GM23338 (cell line): ENCODE measurements at regions not wholly inside any gene's neighbourhood (a gene's known extent, or its start where the extent isn't known, plus 50 kb on each side); places are given as distances from the start of the nearest gene placed in this dataset.

Experiments used
- ATAC-seq: fragments of 200-7000 bp; cut with Tn5 transposase; 3 replicates; pipeline ENCODE4 v1.9.1; 2020
- DNase-seq: peaks from one replicate; pipeline ENCODE4 v3.0.0-alpha.2; 2015; ENCODE audit warnings: low spot score
- H2AFZ ChIP-seq: fragments of 200-600 bp; sonication (generic); 2 replicates; pipeline ENCODE4 v1.8.0; 2016; ENCODE audit warnings: antibody characterized with exemption, mild to moderate bottlenecking, moderate library complexity
- H3F3A ChIP-seq: fragments of 200-600 bp; sonication (generic); replicated peaks from 2 replicates; pipeline ENCODE4 v1.8.0; 2017; ENCODE audit warnings: antibody characterized with exemption, mixed run types, low read depth
- H3K27ac ChIP-seq: fragments of 200-600 bp; sonication (generic); 2 replicates; pipeline ENCODE4 v1.6.1; 2016; ENCODE audit warnings: low read depth
- H3K27me3 ChIP-seq: fragments of 200-600 bp; sonication (generic); 2 replicates; pipeline ENCODE4 v1.8.0; 2016; ENCODE audit warnings: mild to moderate bottlenecking, mixed run types, moderate library complexity; ENCODE audit not compliant: insufficient read depth
- H3K36me3 ChIP-seq: fragments of 200-600 bp; sonication (generic); 2 replicates; pipeline ENCODE4 v1.8.0; 2016; ENCODE audit warnings: mild to moderate bottlenecking; ENCODE audit not compliant: insufficient read depth
- H3K4me1 ChIP-seq: fragments of 200-600 bp; sonication (generic); 2 replicates; pipeline ENCODE4 v1.8.0; 2016; ENCODE audit warnings: mild to moderate bottlenecking, moderate library complexity; ENCODE audit not compliant: insufficient read depth
- H3K4me2 ChIP-seq: fragments of 200-600 bp; sonication (generic); 2 replicates; pipeline ENCODE4 v1.7.1; 2017; ENCODE audit warnings: mixed run types
- H3K4me3 ChIP-seq: fragments of 200-600 bp; sonication (generic); 2 replicates; pipeline ENCODE4 v1.6.1; 2016; ENCODE audit warnings: mixed run types
- H3K79me2 ChIP-seq: fragments of 200-600 bp; sonication (generic); replicated peaks from 2 replicates; pipeline ENCODE4 v1.8.0; 2017; ENCODE audit warnings: mild to moderate bottlenecking; ENCODE audit not compliant: insufficient read depth
- H3K9me2 ChIP-seq: fragments of 200-600 bp; sonication (generic); 2 replicates; pipeline ENCODE4 v1.8.0; 2017; ENCODE audit not compliant: insufficient read depth
- H4K20me1 ChIP-seq: fragments of 200-600 bp; sonication (generic); replicated peaks from 2 replicates; pipeline ENCODE4 v1.8.0; 2017; ENCODE audit warnings: mild to moderate bottlenecking; ENCODE audit not compliant: insufficient read depth
- H3K27ac Mint-ChIP-seq: 2 replicates; pipeline ENCODE4 v1.8.0; 2020; ENCODE audit warnings: inconsistent platforms, mild to moderate bottlenecking, moderate library complexity, mixed read lengths
- H3K27me3 Mint-ChIP-seq: 3 replicates; pipeline ENCODE4 v1.8.0; 2022; ENCODE audit warnings: low read depth, mild to moderate bottlenecking, moderate library complexity, mixed read lengths, inconsistent platforms; ENCODE audit not compliant: insufficient read depth, poor library complexity
- H3K36me3 Mint-ChIP-seq: 3 replicates; pipeline ENCODE4 v1.8.0; 2021; ENCODE audit warnings: low read depth, mild to moderate bottlenecking, inconsistent platforms, moderate library complexity, mixed read lengths
- H3K4me1 Mint-ChIP-seq: 3 replicates; pipeline ENCODE4 v1.8.0; 2020; ENCODE audit warnings: mild to moderate bottlenecking, inconsistent platforms, mixed read lengths
- H3K4me3 Mint-ChIP-seq: 3 replicates; pipeline ENCODE4 v1.8.0; 2021; ENCODE audit warnings: moderate library complexity, mild to moderate bottlenecking, inconsistent platforms, mixed read lengths
- H3K9me3 Mint-ChIP-seq: 3 replicates; pipeline ENCODE4 v1.8.0; 2020; ENCODE audit warnings: moderate library complexity, mild to moderate bottlenecking, inconsistent platforms, mixed read lengths
- CREB1 ChIP-seq: fragments of 250-450 bp; sonication (Bioruptor Pico); IDR thresholded peaks from 2 replicates; pipeline ENCODE4 v1.5.0; 2020; ENCODE audit warnings: low read depth, mild to moderate bottlenecking, moderate library complexity
- EZH2 ChIP-seq: fragments of 200-600 bp; sonication (generic); IDR thresholded peaks from one replicate; pipeline ENCODE4 v1.8.0; 2017; ENCODE audit warnings: antibody characterized with exemption, mild to moderate bottlenecking, low read depth; ENCODE audit not compliant: unreplicated experiment
- EZH2phosphoT487 ChIP-seq: fragments of 200-600 bp; sonication (generic); IDR thresholded peaks from one replicate; pipeline ENCODE4 v1.8.1; 2018; ENCODE audit warnings: antibody characterized with exemption; ENCODE audit not compliant: unreplicated experiment
- JUNB ChIP-seq: IDR thresholded peaks from one replicate; pipeline ENCODE4 v1.6.1; 2016; ENCODE audit warnings: antibody characterized with exemption; ENCODE audit not compliant: unreplicated experiment
- NANOG ChIP-seq: IDR thresholded peaks from 2 replicates; pipeline ENCODE4 v1.6.1; 2016; ENCODE audit warnings: antibody characterized with exemption, borderline replicate concordance
- POLR2AphosphoS5 ChIP-seq: IDR thresholded peaks from 2 replicates; pipeline ENCODE4 v1.6.1; 2016; ENCODE audit warnings: antibody characterized with exemption, low read depth
- STAT1 ChIP-seq: IDR thresholded peaks from one replicate; pipeline ENCODE4 v1.6.1; 2016; ENCODE audit warnings: antibody characterized with exemption; ENCODE audit not compliant: unreplicated experiment
- ZNF114 ChIP-seq: fragments of 250-450 bp; sonication (Bioruptor Pico); IDR thresholded peaks from 2 replicates; pipeline ENCODE4 v1.5.0; 2020; ENCODE audit warnings: mild to moderate bottlenecking, moderate library complexity
- ZNF331 ChIP-seq: fragments of 250-450 bp; sonication (Bioruptor Pico); IDR thresholded peaks from 2 replicates; pipeline ENCODE4 v1.5.0; 2020; ENCODE audit warnings: low read depth, mild to moderate bottlenecking, moderate library complexity
- TF ChIP-seq, protein P1 (sequence below): IDR thresholded peaks from one replicate; pipeline ENCODE4 v1.6.1; 2018; ENCODE audit warnings: antibody characterized with exemption; ENCODE audit not compliant: unreplicated experiment
- TF ChIP-seq, protein P2 (sequence below), 2 experiments: fragments of 200-600 bp in 1 of 2; sonication (generic) in 1 of 2; conservative IDR thresholded peaks; 2 replicates each; pipeline versions ENCODE4 v1.5.1 to v1.6.1; 2016 to 2017; ENCODE audit warnings: antibody characterized with exemption in 2 of 2, low read depth in 2 of 2, mild to moderate bottlenecking in 2 of 2, moderate library complexity in 1 of 2
- TF ChIP-seq, protein P3 (sequence below): IDR thresholded peaks from 2 replicates; pipeline ENCODE4 v1.6.1; 2016; ENCODE audit warnings: antibody characterized with exemption
- TF ChIP-seq, protein P4 (sequence below): fragments of 250-450 bp; sonication (Bioruptor Pico); IDR thresholded peaks from 2 replicates; pipeline ENCODE4 v1.5.0; 2020; ENCODE audit warnings: mild to moderate bottlenecking, moderate library complexity

DNA sequence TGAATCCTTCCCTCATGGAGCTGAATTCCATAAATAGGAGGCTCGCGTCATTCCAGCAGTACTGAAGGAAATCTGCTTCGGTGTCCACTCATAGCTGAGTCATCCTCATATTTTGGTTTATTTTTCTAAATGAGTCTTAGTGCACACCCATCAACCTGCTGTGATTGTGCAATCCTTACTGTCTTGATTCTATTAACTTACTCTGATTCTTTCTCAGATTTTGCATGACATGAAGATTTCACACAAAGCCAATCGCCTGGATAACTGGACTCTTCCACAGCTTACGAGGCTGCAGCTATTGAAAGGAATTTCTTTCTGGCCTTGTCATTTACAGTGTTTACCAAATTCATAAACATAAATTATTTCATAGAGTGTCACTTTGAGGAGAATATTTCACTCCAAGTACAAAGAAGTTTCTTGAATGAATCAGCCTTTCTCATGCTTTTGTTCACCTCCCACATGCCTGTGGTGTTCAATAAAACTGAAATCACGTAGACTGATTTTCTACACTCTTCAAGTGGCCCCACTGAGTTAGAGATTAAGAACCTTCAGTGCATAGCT is 207.6 kb upstream of the SLITRK2 start:
- Histone ChIP-seq H3K4me3 (no peak overlapping the region), H2AFZ (no peak overlapping the region), H3K79me2 (no peaks in the 10 kb centered on the region), H3K36me3 (no peaks in the 10 kb centered on the region), H4K20me1 (no peaks in the 10 kb centered on the region), H3K4me2 (no peak overlapping the region), H3K27me3 (no peaks in the 10 kb centered on the region), H3K27ac (no peak overlapping the region), H3F3A (no peaks in the 10 kb centered on the region), H3K9me2 (no peaks in the 10 kb centered on the region), H3K4me1 (no peaks in the 10 kb centered on the region)
- Mint-ChIP-seq H3K27me3 (no peaks in the 10 kb centered on the region), H3K9me3 (peaks cover 79% of the 10 kb centered on the region), H3K36me3 (peaks cover 3% of the 10 kb centered on the region; the same call in 1 of the 3 replicates), H3K4me1 (no peaks in the 10 kb centered on the region), H3K27ac (no peak overlapping the region), H3K4me3 (no peak overlapping the region)
- ATAC-seq (no peak), DNase-seq (no peak)
- TF ChIP-seq POLR2AphosphoS5 (no peak), EZH2phosphoT487 (no peak), EZH2 (no peak), ZNF114 (CRISPR knock-in tag) (no peak), CREB1 (no peak), ZNF331 (CRISPR knock-in tag) (no peak), NANOG (no peak), JUNB (no peak), STAT1 (no peak)
- TF ChIP-seq, protein P1, sequence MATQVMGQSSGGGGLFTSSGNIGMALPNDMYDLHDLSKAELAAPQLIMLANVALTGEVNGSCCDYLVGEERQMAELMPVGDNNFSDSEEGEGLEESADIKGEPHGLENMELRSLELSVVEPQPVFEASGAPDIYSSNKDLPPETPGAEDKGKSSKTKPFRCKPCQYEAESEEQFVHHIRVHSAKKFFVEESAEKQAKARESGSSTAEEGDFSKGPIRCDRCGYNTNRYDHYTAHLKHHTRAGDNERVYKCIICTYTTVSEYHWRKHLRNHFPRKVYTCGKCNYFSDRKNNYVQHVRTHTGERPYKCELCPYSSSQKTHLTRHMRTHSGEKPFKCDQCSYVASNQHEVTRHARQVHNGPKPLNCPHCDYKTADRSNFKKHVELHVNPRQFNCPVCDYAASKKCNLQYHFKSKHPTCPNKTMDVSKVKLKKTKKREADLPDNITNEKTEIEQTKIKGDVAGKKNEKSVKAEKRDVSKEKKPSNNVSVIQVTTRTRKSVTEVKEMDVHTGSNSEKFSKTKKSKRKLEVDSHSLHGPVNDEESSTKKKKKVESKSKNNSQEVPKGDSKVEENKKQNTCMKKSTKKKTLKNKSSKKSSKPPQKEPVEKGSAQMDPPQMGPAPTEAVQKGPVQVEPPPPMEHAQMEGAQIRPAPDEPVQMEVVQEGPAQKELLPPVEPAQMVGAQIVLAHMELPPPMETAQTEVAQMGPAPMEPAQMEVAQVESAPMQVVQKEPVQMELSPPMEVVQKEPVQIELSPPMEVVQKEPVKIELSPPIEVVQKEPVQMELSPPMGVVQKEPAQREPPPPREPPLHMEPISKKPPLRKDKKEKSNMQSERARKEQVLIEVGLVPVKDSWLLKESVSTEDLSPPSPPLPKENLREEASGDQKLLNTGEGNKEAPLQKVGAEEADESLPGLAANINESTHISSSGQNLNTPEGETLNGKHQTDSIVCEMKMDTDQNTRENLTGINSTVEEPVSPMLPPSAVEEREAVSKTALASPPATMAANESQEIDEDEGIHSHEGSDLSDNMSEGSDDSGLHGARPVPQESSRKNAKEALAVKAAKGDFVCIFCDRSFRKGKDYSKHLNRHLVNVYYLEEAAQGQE: no peak
- TF ChIP-seq, protein P2, sequence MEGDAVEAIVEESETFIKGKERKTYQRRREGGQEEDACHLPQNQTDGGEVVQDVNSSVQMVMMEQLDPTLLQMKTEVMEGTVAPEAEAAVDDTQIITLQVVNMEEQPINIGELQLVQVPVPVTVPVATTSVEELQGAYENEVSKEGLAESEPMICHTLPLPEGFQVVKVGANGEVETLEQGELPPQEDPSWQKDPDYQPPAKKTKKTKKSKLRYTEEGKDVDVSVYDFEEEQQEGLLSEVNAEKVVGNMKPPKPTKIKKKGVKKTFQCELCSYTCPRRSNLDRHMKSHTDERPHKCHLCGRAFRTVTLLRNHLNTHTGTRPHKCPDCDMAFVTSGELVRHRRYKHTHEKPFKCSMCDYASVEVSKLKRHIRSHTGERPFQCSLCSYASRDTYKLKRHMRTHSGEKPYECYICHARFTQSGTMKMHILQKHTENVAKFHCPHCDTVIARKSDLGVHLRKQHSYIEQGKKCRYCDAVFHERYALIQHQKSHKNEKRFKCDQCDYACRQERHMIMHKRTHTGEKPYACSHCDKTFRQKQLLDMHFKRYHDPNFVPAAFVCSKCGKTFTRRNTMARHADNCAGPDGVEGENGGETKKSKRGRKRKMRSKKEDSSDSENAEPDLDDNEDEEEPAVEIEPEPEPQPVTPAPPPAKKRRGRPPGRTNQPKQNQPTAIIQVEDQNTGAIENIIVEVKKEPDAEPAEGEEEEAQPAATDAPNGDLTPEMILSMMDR (conservative IDR thresholded peaks at IDR 0.05; ENCODE audit: low read depth in 2 of 2): no peak
- TF ChIP-seq, protein P3, sequence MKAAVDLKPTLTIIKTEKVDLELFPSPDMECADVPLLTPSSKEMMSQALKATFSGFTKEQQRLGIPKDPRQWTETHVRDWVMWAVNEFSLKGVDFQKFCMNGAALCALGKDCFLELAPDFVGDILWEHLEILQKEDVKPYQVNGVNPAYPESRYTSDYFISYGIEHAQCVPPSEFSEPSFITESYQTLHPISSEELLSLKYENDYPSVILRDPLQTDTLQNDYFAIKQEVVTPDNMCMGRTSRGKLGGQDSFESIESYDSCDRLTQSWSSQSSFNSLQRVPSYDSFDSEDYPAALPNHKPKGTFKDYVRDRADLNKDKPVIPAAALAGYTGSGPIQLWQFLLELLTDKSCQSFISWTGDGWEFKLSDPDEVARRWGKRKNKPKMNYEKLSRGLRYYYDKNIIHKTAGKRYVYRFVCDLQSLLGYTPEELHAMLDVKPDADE: no peak
- TF ChIP-seq, protein P4, sequence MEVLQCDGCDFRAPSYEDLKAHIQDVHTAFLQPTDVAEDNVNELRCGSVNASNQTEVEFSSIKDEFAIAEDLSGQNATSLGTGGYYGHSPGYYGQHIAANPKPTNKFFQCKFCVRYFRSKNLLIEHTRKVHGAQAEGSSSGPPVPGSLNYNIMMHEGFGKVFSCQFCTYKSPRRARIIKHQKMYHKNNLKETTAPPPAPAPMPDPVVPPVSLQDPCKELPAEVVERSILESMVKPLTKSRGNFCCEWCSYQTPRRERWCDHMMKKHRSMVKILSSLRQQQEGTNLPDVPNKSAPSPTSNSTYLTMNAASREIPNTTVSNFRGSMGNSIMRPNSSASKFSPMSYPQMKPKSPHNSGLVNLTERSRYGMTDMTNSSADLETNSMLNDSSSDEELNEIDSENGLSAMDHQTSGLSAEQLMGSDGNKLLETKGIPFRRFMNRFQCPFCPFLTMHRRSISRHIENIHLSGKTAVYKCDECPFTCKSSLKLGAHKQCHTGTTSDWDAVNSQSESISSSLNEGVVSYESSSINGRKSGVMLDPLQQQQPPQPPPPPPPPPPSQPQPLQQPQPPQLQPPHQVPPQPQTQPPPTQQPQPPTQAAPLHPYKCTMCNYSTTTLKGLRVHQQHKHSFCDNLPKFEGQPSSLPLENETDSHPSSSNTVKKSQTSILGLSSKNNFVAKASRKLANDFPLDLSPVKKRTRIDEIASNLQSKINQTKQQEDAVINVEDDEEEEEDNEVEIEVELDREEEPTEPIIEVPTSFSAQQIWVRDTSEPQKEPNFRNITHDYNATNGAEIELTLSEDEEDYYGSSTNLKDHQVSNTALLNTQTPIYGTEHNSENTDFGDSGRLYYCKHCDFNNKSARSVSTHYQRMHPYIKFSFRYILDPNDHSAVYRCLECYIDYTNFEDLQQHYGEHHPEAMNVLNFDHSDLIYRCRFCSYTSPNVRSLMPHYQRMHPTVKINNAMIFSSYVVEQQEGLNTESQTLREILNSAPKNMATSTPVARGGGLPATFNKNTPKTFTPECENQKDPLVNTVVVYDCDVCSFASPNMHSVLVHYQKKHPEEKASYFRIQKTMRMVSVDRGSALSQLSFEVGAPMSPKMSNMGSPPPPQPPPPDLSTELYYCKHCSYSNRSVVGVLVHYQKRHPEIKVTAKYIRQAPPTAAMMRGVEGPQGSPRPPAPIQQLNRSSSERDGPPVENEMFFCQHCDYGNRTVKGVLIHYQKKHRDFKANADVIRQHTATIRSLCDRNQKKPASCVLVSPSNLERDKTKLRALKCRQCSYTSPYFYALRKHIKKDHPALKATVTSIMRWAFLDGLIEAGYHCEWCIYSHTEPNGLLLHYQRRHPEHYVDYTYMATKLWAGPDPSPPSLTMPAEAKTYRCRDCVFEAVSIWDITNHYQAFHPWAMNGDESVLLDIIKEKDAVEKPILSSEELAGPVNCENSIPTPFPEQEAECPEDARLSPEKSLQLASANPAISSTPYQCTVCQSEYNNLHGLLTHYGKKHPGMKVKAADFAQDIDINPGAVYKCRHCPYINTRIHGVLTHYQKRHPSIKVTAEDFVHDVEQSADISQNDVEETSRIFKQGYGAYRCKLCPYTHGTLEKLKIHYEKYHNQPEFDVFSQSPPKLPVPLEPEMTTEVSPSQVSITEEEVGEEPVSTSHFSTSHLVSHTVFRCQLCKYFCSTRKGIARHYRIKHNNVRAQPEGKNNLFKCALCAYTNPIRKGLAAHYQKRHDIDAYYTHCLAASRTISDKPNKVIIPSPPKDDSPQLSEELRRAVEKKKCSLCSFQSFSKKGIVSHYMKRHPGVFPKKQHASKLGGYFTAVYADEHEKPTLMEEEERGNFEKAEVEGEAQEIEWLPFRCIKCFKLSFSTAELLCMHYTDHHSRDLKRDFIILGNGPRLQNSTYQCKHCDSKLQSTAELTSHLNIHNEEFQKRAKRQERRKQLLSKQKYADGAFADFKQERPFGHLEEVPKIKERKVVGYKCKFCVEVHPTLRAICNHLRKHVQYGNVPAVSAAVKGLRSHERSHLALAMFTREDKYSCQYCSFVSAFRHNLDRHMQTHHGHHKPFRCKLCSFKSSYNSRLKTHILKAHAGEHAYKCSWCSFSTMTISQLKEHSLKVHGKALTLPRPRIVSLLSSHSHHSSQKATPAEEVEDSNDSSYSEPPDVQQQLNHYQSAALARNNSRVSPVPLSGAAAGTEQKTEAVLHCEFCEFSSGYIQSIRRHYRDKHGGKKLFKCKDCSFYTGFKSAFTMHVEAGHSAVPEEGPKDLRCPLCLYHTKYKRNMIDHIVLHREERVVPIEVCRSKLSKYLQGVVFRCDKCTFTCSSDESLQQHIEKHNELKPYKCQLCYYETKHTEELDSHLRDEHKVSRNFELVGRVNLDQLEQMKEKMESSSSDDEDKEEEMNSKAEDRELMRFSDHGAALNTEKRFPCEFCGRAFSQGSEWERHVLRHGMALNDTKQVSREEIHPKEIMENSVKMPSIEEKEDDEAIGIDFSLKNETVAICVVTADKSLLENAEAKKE (CRISPR knock-in tag): no peak
